Esophagus muscularis mucosa (tissue), 4 donors: ENCODE measurements at regions not wholly inside any gene's neighbourhood (a gene's known extent, or its start where the extent isn't known, plus 50 kb on each side); places are given as distances from the start of the nearest gene placed in this dataset.

Experiments used
- DNase-seq: peaks from one replicate; pipeline ENCODE4 v3.0.0-alpha.2; 2017; ENCODE audit errors: extremely low spot score
- H3K27ac ChIP-seq, 4 donors: fragments of 200-600 bp; sonication (generic); replicated peaks in 1 of 4; 1 replicate in 3 of 4; 2 replicates in 1 of 4; pipeline ENCODE4 v1.5.1; 2016 to 2019; ENCODE audit warnings: mild to moderate bottlenecking in 1 of 4
- H3K27me3 ChIP-seq, 4 donors: fragments of 200-600 bp; sonication (generic); one replicate each; pipeline versions ENCODE4 v1.5.1 to v1.6.0; 2016 to 2019
- H3K36me3 ChIP-seq, 4 donors: fragments of 200-600 bp; sonication (generic); one replicate each; pipeline ENCODE4 v1.5.1; 2016 to 2019
- H3K4me1 ChIP-seq, 4 donors: fragments of 200-600 bp; sonication (generic); one replicate each; pipeline ENCODE4 v1.5.1; 2016 to 2019
- H3K4me3 ChIP-seq, 4 donors: fragments of 200-600 bp; sonication (generic); 1 replicate in 2 of 4; 2 replicates in 2 of 4; pipeline ENCODE4 v1.5.1; 2016 to 2019; ENCODE audit warnings: mild to moderate bottlenecking in 4 of 4, moderate library complexity in 1 of 4
- H3K9me3 ChIP-seq, 4 donors: fragments of 200-600 bp; sonication (generic); 1 replicate in 3 of 4; 2 replicates in 1 of 4; pipeline ENCODE4 v1.5.1; 2016 to 2019
- EP300 ChIP-seq: sonication (generic); formaldehyde crosslinking; IDR thresholded peaks from one replicate; pipeline ENCODE4 v1.6.1; 2017; ENCODE audit warnings: antibody characterized with exemption
- POLR2A ChIP-seq: fragments of 450-650 bp; IDR thresholded peaks from one replicate; pipeline ENCODE4 v1.6.1; 2017; ENCODE audit warnings: antibody characterized with exemption, moderate library complexity, mild to moderate bottlenecking, low read depth
- POLR2AphosphoS5 ChIP-seq, 2 donors: sonication (generic); formaldehyde crosslinking; IDR thresholded peaks; one replicate each; pipeline ENCODE4 v1.6.1; 2017; ENCODE audit warnings: antibody characterized with exemption in 2 of 2
- WGBS: methylation state at CpG from one replicate; pipeline ENCODE4 v1.1.5; 2018; 5-methylcytosine and 5-hydroxymethylcytosine counted together
- intact Hi-C: fragments of 100-400 bp; cut with DNase I; formaldehyde crosslinking; loops from one replicate; pipeline ENCODE4 v1.15.1; 2023
- TF ChIP-seq, protein P1 (sequence below), 3 experiments: fragments of 200-600 bp in 2 of 3; fragments of 450-650 bp in 1 of 3; sonication (generic) in 2 of 3; IDR thresholded peaks; one replicate each; pipeline ENCODE4 v1.5.1; 2017 to 2019; ENCODE audit warnings: antibody characterized with exemption in 3 of 3, mild to moderate bottlenecking in 2 of 3, moderate library complexity in 1 of 3

DNA sequence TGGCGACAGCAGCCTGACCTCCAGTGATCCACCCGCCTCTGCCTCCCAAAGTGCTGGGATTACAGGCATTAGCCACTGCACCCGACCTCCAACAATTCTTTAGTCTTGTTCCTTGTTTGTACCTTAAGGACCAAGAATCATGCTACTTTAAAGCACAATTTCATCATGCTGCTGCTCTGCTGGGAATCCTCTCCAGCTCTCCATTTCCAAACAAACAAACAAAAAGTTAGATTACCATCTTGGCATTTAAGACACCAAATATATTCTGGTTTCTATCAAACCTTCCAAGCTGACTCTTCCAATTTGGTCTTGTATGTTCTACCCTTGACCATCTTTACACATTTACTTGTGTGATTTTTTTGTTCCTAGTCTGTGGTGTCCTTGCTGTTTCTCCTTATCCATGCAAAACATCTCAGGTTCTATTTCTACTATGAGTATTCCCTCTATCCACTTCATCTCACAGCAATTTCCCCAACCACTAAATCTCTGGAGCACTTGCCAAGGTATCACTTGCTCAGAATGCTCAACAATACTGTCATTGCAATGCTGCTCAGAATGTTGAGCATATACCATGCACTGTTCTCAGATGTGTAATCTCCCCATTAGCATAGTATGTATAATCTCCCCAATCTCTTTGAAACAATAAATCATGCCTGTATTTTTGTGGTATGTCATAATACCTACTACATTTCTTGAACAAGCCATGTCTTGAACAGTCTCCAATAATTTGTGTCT is 73.2 kb upstream of the GALNT5 start:
- TF ChIP-seq EP300 (no peak), POLR2AphosphoS5 (IDR thresholded peaks at IDR 0.05) (no peak), POLR2A (no peak)
- TF ChIP-seq, protein P1, sequence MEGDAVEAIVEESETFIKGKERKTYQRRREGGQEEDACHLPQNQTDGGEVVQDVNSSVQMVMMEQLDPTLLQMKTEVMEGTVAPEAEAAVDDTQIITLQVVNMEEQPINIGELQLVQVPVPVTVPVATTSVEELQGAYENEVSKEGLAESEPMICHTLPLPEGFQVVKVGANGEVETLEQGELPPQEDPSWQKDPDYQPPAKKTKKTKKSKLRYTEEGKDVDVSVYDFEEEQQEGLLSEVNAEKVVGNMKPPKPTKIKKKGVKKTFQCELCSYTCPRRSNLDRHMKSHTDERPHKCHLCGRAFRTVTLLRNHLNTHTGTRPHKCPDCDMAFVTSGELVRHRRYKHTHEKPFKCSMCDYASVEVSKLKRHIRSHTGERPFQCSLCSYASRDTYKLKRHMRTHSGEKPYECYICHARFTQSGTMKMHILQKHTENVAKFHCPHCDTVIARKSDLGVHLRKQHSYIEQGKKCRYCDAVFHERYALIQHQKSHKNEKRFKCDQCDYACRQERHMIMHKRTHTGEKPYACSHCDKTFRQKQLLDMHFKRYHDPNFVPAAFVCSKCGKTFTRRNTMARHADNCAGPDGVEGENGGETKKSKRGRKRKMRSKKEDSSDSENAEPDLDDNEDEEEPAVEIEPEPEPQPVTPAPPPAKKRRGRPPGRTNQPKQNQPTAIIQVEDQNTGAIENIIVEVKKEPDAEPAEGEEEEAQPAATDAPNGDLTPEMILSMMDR (IDR thresholded peaks at IDR 0.05), result no peak
- H3K36me3 ChIP-seq, result no peaks in the 10 kb centered on the region
- 100% methylated on average over 3 of the region's 3 CpGs for WGBS
- no peak overlapping the region for H3K27ac ChIP-seq
- H3K4me1 ChIP-seq, result no peaks in the 10 kb centered on the region
- no peaks in the 10 kb centered on the region for H3K9me3 ChIP-seq
- H3K27me3 ChIP-seq, result no peaks in the 10 kb centered on the region
- H3K4me3 ChIP-seq, result no peak overlapping the region
- intact Hi-C loops, result no loop called here
- DNase-seq, result no peak

DNA sequence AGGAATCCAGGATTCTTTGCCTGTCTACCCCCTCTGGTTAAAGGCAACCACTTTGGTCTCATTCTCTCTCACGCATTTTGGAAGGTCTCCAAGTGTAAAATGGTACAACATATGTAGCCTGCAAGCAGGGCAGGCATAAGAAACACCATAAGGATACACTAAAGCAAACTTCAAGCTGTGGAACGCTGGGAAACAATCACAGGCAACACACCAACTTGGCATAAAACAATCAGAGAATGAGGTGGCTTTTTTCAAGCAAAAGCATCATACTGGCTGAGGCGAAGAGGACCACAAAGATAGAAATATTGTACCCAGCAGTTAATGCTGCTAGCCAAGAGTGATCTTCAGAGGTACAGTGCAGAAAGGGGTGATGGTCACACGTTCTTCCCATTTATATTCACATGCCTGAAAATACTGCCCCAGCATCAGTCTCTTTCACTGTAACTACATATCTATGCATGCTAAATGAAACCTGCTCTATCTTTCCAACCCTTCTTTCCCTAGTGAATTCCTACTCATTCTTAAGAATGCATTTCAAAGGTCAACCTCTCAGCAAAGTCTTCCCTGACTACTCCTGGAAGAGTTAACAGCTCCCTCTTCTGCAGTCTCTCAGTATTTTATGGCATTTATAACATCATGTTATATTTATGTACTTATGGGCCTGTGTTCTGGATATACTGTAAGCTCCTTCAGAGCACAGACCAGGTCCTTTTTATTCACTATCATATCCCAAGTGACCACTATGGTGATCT is 71.9 kb upstream of the GALNT5 start:
- 89% methylated on average over 4 of the region's 4 CpGs for WGBS

DNA sequence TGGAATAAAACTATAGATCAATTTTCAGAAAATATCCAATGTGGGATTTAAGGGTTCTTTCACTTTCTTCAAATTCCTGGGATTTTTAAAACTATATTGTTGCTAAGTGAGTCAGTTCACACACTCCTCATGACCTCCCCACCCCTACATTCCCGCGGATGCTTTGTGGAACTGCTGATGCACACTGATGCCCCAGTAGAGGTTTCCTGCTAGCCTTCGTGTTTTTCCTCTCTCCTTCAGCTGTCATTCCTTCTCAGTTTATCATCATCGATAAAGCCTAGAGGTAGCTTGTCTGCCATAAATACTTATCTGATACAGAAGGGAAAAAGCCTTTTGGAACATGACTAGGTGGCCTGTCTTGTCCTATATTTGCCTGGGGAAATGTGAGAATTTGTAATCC is 67.4 kb upstream of the GALNT5 start:
- Histone ChIP-seq H3K27ac (no peak overlapping the region), H3K4me1 (peaks cover 0 to 10% (median 7%) of the 10 kb centered on the region in 4 donors), H3K4me3 (no peak overlapping the region), H3K9me3 (no peaks in the 10 kb centered on the region), H3K27me3 (no peaks in the 10 kb centered on the region), H3K36me3 (no peaks in the 10 kb centered on the region)
- TF ChIP-seq POLR2AphosphoS5 (IDR thresholded peaks at IDR 0.05) (no peak), POLR2A (no peak), EP300 (no peak)
- TF ChIP-seq, protein P1 (IDR thresholded peaks at IDR 0.05), result no peak
- no peak for DNase-seq
- intact Hi-C loops, result loop anchor here (5.0 to 10.0 kb wide), 4 partner anchors 158 to 1815 kb away; no protein-coding TSS in a partner anchor
- 82% methylated on average over 4 of the region's 4 CpGs for WGBS

More for the DNA sequence above, 71.9 kb upstream of the GALNT5 start:
- TF ChIP-seq EP300, result no peak
- no peak for TF ChIP-seq POLR2A
- TF ChIP-seq, protein P1 (IDR thresholded peaks at IDR 0.05), result no peak
- TF ChIP-seq POLR2AphosphoS5 (IDR thresholded peaks at IDR 0.05), result no peak
- H3K36me3 ChIP-seq, result no peaks in the 10 kb centered on the region
- H3K4me3 ChIP-seq, result no peak overlapping the region
- no peaks in the 10 kb centered on the region for H3K27me3 ChIP-seq
- intact Hi-C loops, result no loop called here
- DNase-seq, result no peak
- no peaks in the 10 kb centered on the region for H3K4me1 ChIP-seq
- no peak overlapping the region for H3K27ac ChIP-seq
- H3K9me3 ChIP-seq, result no peaks in the 10 kb centered on the region

DNA sequence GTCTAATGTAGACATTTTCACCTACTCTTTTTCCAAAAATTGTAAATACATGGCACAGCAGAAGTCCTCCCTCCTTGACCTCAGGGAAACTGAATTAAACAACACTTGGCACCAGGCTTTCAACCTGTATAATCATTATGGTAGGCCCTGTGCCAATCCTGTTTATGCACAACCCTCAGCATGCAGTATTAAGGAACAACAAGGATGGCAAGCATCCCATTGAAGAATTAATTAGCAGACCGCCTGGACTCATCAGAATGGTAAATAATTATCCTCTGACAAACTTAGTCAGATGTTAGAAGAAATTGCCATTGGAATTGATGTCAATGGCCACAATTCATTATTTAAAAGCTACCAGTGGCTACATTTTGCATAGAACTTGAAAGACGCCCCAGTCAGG is 66.3 kb upstream of the GALNT5 start:
- 91% methylated on average over 2 of the region's 2 CpGs for WGBS
- Histone ChIP-seq H3K36me3 (no peaks in the 10 kb centered on the region), H3K27ac (no peak overlapping the region), H3K27me3 (no peaks in the 10 kb centered on the region), H3K4me3 (no peak overlapping the region), H3K9me3 (no peaks in the 10 kb centered on the region), H3K4me1 (peaks cover 0 to 10% (median 7%) of the 10 kb centered on the region in 4 donors)
- no peak for DNase-seq
- intact Hi-C loops, result loop anchor here (5.0 to 10.0 kb wide), 4 partner anchors 159 to 1816 kb away; no protein-coding TSS in a partner anchor
- no peak for TF ChIP-seq EP300
- TF ChIP-seq, protein P1 (IDR thresholded peaks at IDR 0.05), result no peak
